Vagina (tissue), 2 donors: ENCODE measurements at regions not wholly inside any gene's neighbourhood (a gene's known extent, or its start where the extent isn't known, plus 50 kb on each side); places are given as distances from the start of the nearest gene placed in this dataset.

ENCODE experiments used
- DNase-seq, 2 donors: peaks; one replicate each; pipeline ENCODE4 v3.0.0-alpha.2; 2017; ENCODE audit errors: extremely low spot score in 2 of 2
- H3K27ac ChIP-seq: fragments of 200-600 bp; sonication (generic); one replicate; pipeline ENCODE4 v1.5.1; 2019
- H3K27me3 ChIP-seq: fragments of 200-600 bp; sonication (generic); one replicate; pipeline ENCODE4 v1.5.1; 2019
- H3K36me3 ChIP-seq, 2 donors: fragments of 200-600 bp; sonication (generic); one replicate each; pipeline ENCODE4 v1.5.1; 2017 to 2019
- H3K4me1 ChIP-seq: fragments of 200-600 bp; sonication (generic); one replicate; pipeline ENCODE4 v1.5.1; 2019
- H3K4me3 ChIP-seq, 2 donors: fragments of 200-600 bp; sonication (generic); 1 replicate in 1 of 2; 2 replicates in 1 of 2; pipeline ENCODE4 v1.5.1; 2016 to 2019
- H3K9me3 ChIP-seq: fragments of 200-600 bp; sonication (generic); one replicate; pipeline ENCODE4 v1.5.1; 2019
- CTCF ChIP-seq, 3 experiments: fragments of 450-650 bp in 2 of 3; fragments of 200-600 bp in 1 of 3; sonication (generic) in 1 of 3; IDR thresholded peaks; one replicate each; pipeline ENCODE4 v1.5.1; 2017 to 2019; ENCODE audit warnings: antibody characterized with exemption in 3 of 3, mild to moderate bottlenecking in 2 of 3, moderate library complexity in 2 of 3
- POLR2A ChIP-seq, 2 donors: fragments of 450-650 bp; IDR thresholded peaks; one replicate each; pipeline ENCODE4 v1.6.1; 2017; ENCODE audit warnings: antibody characterized with exemption in 2 of 2, mild to moderate bottlenecking in 2 of 2, moderate library complexity in 2 of 2
- POLR2AphosphoS5 ChIP-seq, 2 donors: sonication (generic); formaldehyde crosslinking; IDR thresholded peaks; one replicate each; pipeline ENCODE4 v1.9.0; 2017; ENCODE audit warnings: antibody characterized with exemption in 2 of 2, mild to moderate bottlenecking in 2 of 2, low read depth in 1 of 2; ENCODE audit not compliant: insufficient read depth in 1 of 2
- intact Hi-C: fragments of 100-400 bp; cut with DNase I; formaldehyde crosslinking; loops from one replicate; pipeline ENCODE4 v1.15.1; 2023

GRCh38 chr13:85545771-85546170, 253.4 kb downstream of the SLITRK6 start:
- no peaks in the 10 kb centered on the region for H3K27me3 ChIP-seq
- H3K4me1 ChIP-seq, result no peaks in the 10 kb centered on the region
- intact Hi-C loops, result no loop called here
- H3K27ac ChIP-seq, result no peak overlapping the region
- no peaks in the 10 kb centered on the region for H3K36me3 ChIP-seq
- H3K9me3 ChIP-seq, result no peaks in the 10 kb centered on the region
- no peak overlapping the region for H3K4me3 ChIP-seq
- no peak for DNase-seq
- no peak for TF ChIP-seq POLR2AphosphoS5 (IDR thresholded peaks at IDR 0.05; ENCODE audit: insufficient read depth in 1 of 2, low read depth in 1 of 2)
- no peak for TF ChIP-seq POLR2A (IDR thresholded peaks at IDR 0.05)
- TF ChIP-seq CTCF (IDR thresholded peaks at IDR 0.05), result no peak

GRCh38 chr13:85544756-85545155, 254.5 kb downstream of the SLITRK6 start:
- no peaks in the 10 kb centered on the region for H3K27me3 ChIP-seq
- no peaks in the 10 kb centered on the region for H3K4me1 ChIP-seq
- no peak overlapping the region for H3K4me3 ChIP-seq
- H3K27ac ChIP-seq, result no peak overlapping the region
- no peaks in the 10 kb centered on the region for H3K9me3 ChIP-seq
- no peak for DNase-seq
- no peaks in the 10 kb centered on the region for H3K36me3 ChIP-seq
- intact Hi-C loops, result no loop called here
- TF ChIP-seq POLR2AphosphoS5 (IDR thresholded peaks at IDR 0.05; ENCODE audit: insufficient read depth in 1 of 2, low read depth in 1 of 2) (no peak), CTCF (IDR thresholded peaks at IDR 0.05) (no peak), POLR2A (IDR thresholded peaks at IDR 0.05) (no peak)

- Histone ChIP-seq H3K36me3 (no peaks in the 10 kb centered on the region), H3K27me3 (no peaks in the 10 kb centered on the region), H3K4me3 (no peak overlapping the region), H3K9me3 (no peaks in the 10 kb centered on the region), H3K4me1 (no peaks in the 10 kb centered on the region), H3K27ac (no peak overlapping the region)
- TF ChIP-seq POLR2AphosphoS5 (IDR thresholded peaks at IDR 0.05; ENCODE audit: insufficient read depth in 1 of 2, low read depth in 1 of 2) (no peak), CTCF (IDR thresholded peaks at IDR 0.05) (no peak), POLR2A (IDR thresholded peaks at IDR 0.05) (no peak)
- DNase-seq, result no peak
- intact Hi-C loops, result no loop called here
These were observed 256.1 kb downstream of the SLITRK6 start for GRCh38 chr13:85543144-85543543.

- DNase-seq, result no peak
- Histone ChIP-seq H3K36me3 (no peaks in the 10 kb centered on the region), H3K27ac (no peak overlapping the region), H3K4me3 (no peak overlapping the region), H3K27me3 (no peaks in the 10 kb centered on the region), H3K4me1 (no peaks in the 10 kb centered on the region), H3K9me3 (no peaks in the 10 kb centered on the region)
- intact Hi-C loops, result no loop called here
- TF ChIP-seq POLR2AphosphoS5 (IDR thresholded peaks at IDR 0.05; ENCODE audit: insufficient read depth in 1 of 2, low read depth in 1 of 2) (no peak), CTCF (IDR thresholded peaks at IDR 0.05) (no peak), POLR2A (IDR thresholded peaks at IDR 0.05) (no peak)
These were observed 257.7 kb downstream of the SLITRK6 start for GRCh38 chr13:85541476-85541875.

GRCh38 chr13:85538957-85539356, 260.3 kb downstream of the SLITRK6 start:
- no peaks in the 10 kb centered on the region for H3K9me3 ChIP-seq
- intact Hi-C loops, result no loop called here
- no peaks in the 10 kb centered on the region for H3K36me3 ChIP-seq
- H3K4me1 ChIP-seq, result no peaks in the 10 kb centered on the region
- TF ChIP-seq CTCF (IDR thresholded peaks at IDR 0.05), result no peak
- no peak for TF ChIP-seq POLR2AphosphoS5 (IDR thresholded peaks at IDR 0.05; ENCODE audit: insufficient read depth in 1 of 2, low read depth in 1 of 2)
- no peak for TF ChIP-seq POLR2A (IDR thresholded peaks at IDR 0.05)
- no peaks in the 10 kb centered on the region for H3K27me3 ChIP-seq
- no peak overlapping the region for H3K4me3 ChIP-seq
- no peak for DNase-seq
- no peak overlapping the region for H3K27ac ChIP-seq
